Neural cell (in vitro differentiated cells): ENCODE measurements at regions not wholly inside any gene's neighbourhood (a gene's known extent, or its start where the extent isn't known, plus 50 kb on each side); places are given as distances from the start of the nearest gene placed in this dataset.

Experiments
- EP300 ChIP-seq: fragments of 450-650 bp; conservative IDR thresholded peaks from 2 replicates; pipeline ENCODE4 v1.6.1; 2014; ENCODE audit warnings: antibody characterized with exemption, mild to moderate bottlenecking, moderate library complexity; ENCODE audit not compliant: poor library complexity, severe bottlenecking
- EZH2 ChIP-seq: fragments of 200-600, 300-800 bp; shearing (Covaris generic), sonication (generic); IDR thresholded peaks from 2 replicates; pipeline ENCODE4 v1.6.1; 2014; ENCODE audit warnings: antibody characterized with exemption, low read length, borderline replicate concordance, mild to moderate bottlenecking; ENCODE audit not compliant: insufficient read depth, poor library complexity, severe bottlenecking
- REST ChIP-seq: IDR thresholded peaks from 2 replicates; pipeline ENCODE4 v1.6.1; 2012; ENCODE audit warnings: borderline replicate concordance
- TAF1 ChIP-seq: IDR thresholded peaks from 2 replicates; pipeline ENCODE4 v1.6.1; 2012; ENCODE audit warnings: low read depth
- TF ChIP-seq, protein P1 (sequence below): fragments of 450-650 bp; IDR thresholded peaks from 2 replicates; pipeline ENCODE4 v1.5.1; 2014; ENCODE audit warnings: antibody characterized with exemption, mild to moderate bottlenecking, moderate library complexity; ENCODE audit not compliant: poor library complexity, severe bottlenecking

- TF ChIP-seq, protein P1, sequence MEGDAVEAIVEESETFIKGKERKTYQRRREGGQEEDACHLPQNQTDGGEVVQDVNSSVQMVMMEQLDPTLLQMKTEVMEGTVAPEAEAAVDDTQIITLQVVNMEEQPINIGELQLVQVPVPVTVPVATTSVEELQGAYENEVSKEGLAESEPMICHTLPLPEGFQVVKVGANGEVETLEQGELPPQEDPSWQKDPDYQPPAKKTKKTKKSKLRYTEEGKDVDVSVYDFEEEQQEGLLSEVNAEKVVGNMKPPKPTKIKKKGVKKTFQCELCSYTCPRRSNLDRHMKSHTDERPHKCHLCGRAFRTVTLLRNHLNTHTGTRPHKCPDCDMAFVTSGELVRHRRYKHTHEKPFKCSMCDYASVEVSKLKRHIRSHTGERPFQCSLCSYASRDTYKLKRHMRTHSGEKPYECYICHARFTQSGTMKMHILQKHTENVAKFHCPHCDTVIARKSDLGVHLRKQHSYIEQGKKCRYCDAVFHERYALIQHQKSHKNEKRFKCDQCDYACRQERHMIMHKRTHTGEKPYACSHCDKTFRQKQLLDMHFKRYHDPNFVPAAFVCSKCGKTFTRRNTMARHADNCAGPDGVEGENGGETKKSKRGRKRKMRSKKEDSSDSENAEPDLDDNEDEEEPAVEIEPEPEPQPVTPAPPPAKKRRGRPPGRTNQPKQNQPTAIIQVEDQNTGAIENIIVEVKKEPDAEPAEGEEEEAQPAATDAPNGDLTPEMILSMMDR: no peak
- TF ChIP-seq EZH2 (no peak), EP300 (no peak), REST (no peak), TAF1 (no peak)
Observed at GRCh38 chr10:3592424-3592823, 192.6 kb downstream of the KLF6 start.
